ENCODE measurements at regions not wholly inside any gene's neighbourhood (a gene's known extent, or its start where the extent isn't known, plus 50 kb on each side); places are given as distances from the start of the nearest gene placed in this dataset.

DNA sequence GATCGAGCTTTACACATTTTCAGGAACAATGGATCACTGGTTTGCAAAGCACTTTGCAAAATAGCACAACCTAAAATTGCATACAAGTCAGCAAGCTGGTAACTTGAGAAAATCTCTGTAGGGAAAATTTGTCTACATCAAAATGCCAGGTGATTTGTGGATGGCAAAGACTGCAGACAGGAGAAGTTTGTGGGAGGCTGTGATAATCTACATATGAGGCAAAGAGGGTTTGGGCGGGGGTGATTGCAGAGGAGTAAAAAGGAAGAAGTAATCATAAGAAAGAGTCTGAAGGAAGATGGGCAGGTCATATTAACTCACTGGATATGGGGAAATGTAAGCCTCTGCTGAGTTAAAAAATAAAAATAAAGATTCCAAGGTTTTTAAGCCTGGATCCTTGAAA, 166.3 kb upstream of the STXBP5 start:
- Histone ChIP-seq H4K20me1 (ENCODE audit: insufficient read depth, low read length) (no peaks in the 10 kb centered on the region), H3K4me3 (ENCODE audit: low read depth, low read length, poor library complexity, severe bottlenecking) (no peak overlapping the region), H3K9me2 (ENCODE audit: insufficient read depth, low read length) (no peaks in the 10 kb centered on the region), H2AFZ (ENCODE audit: low read length) (no peak overlapping the region), H3K4me1 (ENCODE audit: insufficient read depth, low read length, poor library complexity, severe bottlenecking) (no peaks in the 10 kb centered on the region), H3K79me2 (ENCODE audit: insufficient read depth, low read depth, low read length) (no peaks in the 10 kb centered on the region), H3K4me2 (ENCODE audit: low read length) (no peak overlapping the region), H3K36me3 (ENCODE audit: insufficient read depth, low read length) (no peaks in the 10 kb centered on the region), H3K27ac (ENCODE audit: low read depth, low read length, poor library complexity, severe bottlenecking) (no peak overlapping the region), H3K9me3 (ENCODE audit: low read length) (no peaks in the 10 kb centered on the region)
- TF ChIP-seq, protein P1, sequence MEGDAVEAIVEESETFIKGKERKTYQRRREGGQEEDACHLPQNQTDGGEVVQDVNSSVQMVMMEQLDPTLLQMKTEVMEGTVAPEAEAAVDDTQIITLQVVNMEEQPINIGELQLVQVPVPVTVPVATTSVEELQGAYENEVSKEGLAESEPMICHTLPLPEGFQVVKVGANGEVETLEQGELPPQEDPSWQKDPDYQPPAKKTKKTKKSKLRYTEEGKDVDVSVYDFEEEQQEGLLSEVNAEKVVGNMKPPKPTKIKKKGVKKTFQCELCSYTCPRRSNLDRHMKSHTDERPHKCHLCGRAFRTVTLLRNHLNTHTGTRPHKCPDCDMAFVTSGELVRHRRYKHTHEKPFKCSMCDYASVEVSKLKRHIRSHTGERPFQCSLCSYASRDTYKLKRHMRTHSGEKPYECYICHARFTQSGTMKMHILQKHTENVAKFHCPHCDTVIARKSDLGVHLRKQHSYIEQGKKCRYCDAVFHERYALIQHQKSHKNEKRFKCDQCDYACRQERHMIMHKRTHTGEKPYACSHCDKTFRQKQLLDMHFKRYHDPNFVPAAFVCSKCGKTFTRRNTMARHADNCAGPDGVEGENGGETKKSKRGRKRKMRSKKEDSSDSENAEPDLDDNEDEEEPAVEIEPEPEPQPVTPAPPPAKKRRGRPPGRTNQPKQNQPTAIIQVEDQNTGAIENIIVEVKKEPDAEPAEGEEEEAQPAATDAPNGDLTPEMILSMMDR (conservative IDR thresholded peaks at IDR 0.05; ENCODE audit: low read length): no peak
- no peak for TF ChIP-seq EZH2phosphoT487 (IDR thresholded peaks at IDR 0.05; ENCODE audit: borderline replicate concordance, low read depth, low read length)
- intact Hi-C loops (cut with micrococcal nuclease; ENCODE audit: unreplicated experiment): no loop called here
- CTCF ChIA-PET (ENCODE audit: unreplicated experiment): no interaction called here
- POLR2A ChIA-PET: no interaction called here
- BruUV-seq (replicated peaks): no TSS peak
- DNase-seq (ENCODE audit: low spot score): no peak

DNA sequence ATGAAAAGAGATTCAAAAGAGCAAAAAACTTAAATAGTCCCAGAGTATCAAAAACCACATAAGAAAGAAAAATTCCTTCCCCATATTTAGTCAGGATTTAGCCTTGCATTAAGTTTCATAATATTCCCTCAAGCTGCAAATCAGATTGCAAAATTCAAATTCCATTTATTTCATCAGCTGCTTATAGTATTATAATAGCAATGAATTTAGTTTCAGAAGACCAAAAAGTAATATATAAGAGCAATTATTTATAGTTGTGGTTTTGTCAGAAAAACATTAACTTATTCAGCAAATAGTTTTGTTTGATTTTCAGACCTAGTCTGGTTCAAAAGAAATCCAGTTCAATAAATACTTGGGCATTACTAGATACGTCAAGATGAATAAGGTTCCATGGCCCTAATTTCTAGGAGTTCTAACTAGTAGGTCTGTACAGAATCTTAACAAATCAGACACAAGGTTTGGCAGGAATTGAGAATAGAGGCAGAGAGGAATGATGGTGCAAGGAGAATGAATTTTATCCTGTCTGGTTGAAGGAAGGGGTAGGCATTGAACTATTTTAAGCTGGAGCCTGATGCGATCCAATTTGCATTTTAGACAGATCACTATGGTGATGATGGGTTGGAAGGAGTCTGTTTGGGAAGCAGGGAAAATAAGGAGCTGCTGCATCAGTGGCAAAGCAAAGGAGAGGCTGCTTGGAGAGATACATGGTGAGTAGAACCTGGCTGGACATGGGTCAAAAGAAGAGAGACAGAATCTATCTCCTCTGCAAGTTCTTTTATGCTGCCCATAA, 163.9 kb upstream of the STXBP5 start:
- Histone ChIP-seq H4K20me1 (ENCODE audit: insufficient read depth, low read length) (no peaks in the 10 kb centered on the region), H3K4me2 (ENCODE audit: low read length) (no peak overlapping the region), H3K36me3 (ENCODE audit: insufficient read depth, low read length) (no peaks in the 10 kb centered on the region), H3K4me1 (ENCODE audit: insufficient read depth, low read length, poor library complexity, severe bottlenecking) (no peaks in the 10 kb centered on the region), H3K79me2 (ENCODE audit: insufficient read depth, low read depth, low read length) (no peaks in the 10 kb centered on the region), H2AFZ (ENCODE audit: low read length) (no peak overlapping the region), H3K9me3 (ENCODE audit: low read length) (no peaks in the 10 kb centered on the region), H3K4me3 (ENCODE audit: low read depth, low read length, poor library complexity, severe bottlenecking) (no peak overlapping the region), H3K9me2 (ENCODE audit: insufficient read depth, low read length) (no peaks in the 10 kb centered on the region), H3K27ac (ENCODE audit: low read depth, low read length, poor library complexity, severe bottlenecking) (no peak overlapping the region)
- intact Hi-C loops (cut with micrococcal nuclease; ENCODE audit: unreplicated experiment): no loop called here
- POLR2A ChIA-PET: no interaction called here
- no peak for DNase-seq (ENCODE audit: low spot score)
- no TSS peak for BruUV-seq (replicated peaks)
- CTCF ChIA-PET (ENCODE audit: unreplicated experiment): no interaction called here
- TF ChIP-seq EZH2phosphoT487 (IDR thresholded peaks at IDR 0.05; ENCODE audit: borderline replicate concordance, low read depth, low read length): no peak
- TF ChIP-seq, protein P1 (conservative IDR thresholded peaks at IDR 0.05; ENCODE audit: low read length): no peak

DNA sequence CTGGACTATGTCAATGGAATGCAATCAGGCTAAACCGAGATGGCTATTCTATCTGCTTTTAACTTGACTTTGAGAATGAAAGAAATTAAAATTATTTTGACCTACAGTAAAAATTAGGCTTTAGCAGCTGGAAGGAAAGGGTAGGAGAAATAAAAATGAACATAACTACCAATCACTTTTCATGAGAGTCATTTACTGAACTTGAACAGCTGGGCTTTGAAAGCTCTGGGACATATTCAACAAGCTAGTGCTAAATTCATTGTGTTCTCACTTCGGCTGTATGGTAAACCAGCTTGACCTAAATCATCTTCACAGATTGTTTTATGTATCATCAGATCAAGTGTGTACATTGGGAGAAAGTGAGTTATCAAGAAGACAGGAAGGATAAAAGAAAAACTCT, 161.5 kb upstream of the STXBP5 start:
- Histone ChIP-seq H3K9me3 (ENCODE audit: low read length) (no peaks in the 10 kb centered on the region), H3K9me2 (ENCODE audit: insufficient read depth, low read length) (no peaks in the 10 kb centered on the region; the same call in 1 of the 2 replicates), H2AFZ (ENCODE audit: low read length) (no peak overlapping the region), H3K79me2 (ENCODE audit: insufficient read depth, low read depth, low read length) (no peaks in the 10 kb centered on the region), H4K20me1 (ENCODE audit: insufficient read depth, low read length) (no peaks in the 10 kb centered on the region), H3K27ac (ENCODE audit: low read depth, low read length, poor library complexity, severe bottlenecking) (no peak overlapping the region), H3K4me3 (ENCODE audit: low read depth, low read length, poor library complexity, severe bottlenecking) (no peak overlapping the region), H3K36me3 (ENCODE audit: insufficient read depth, low read length) (no peaks in the 10 kb centered on the region), H3K4me1 (ENCODE audit: insufficient read depth, low read length, poor library complexity, severe bottlenecking) (no peaks in the 10 kb centered on the region), H3K4me2 (ENCODE audit: low read length) (no peak overlapping the region)
- no peak for TF ChIP-seq EZH2phosphoT487 (IDR thresholded peaks at IDR 0.05; ENCODE audit: borderline replicate concordance, low read depth, low read length)
- TF ChIP-seq, protein P1 (conservative IDR thresholded peaks at IDR 0.05; ENCODE audit: low read length): no peak
- DNase-seq (ENCODE audit: low spot score): no peak
- intact Hi-C loops (cut with micrococcal nuclease; ENCODE audit: unreplicated experiment): no loop called here
- ChIA-PET CTCF (ENCODE audit: unreplicated experiment) (no interaction called here), POLR2A (interaction anchor here (1.1 kb wide), 1 partner anchor 24 kb away, joined by 3 read pairs; no protein-coding TSS in a partner anchor)
- BruUV-seq (replicated peaks): no TSS peak
